ENCODE measurements at regions not wholly inside any gene's neighbourhood (a gene's known extent, or its start where the extent isn't known, plus 50 kb on each side); places are given as distances from the start of the nearest gene placed in this dataset.

DNA sequence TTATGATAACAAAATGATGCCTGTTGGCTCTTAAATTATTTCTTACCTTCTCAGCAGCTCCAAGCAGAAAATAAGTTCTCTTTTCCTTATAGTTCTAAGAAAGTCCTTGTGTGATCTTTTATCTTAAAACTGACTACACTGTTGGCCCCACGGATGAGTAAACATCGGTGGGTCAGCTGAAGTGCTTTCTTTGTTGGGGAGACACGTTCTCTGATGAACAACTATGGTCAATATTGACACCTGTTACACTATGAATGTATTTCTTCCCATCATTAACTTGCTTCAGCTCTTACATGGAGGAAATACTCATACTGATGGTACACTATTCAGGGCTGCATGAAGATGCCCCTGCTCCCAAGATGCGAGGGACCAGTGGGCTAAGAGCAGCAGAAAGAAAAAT is 110.8 kb upstream of the EEA1 start:
- H3K4me3 ChIP-seq (ENCODE audit: low read length), result no peak overlapping the region
- no peak for DNase-seq (ENCODE audit: low read depth, low spot score)

DNA sequence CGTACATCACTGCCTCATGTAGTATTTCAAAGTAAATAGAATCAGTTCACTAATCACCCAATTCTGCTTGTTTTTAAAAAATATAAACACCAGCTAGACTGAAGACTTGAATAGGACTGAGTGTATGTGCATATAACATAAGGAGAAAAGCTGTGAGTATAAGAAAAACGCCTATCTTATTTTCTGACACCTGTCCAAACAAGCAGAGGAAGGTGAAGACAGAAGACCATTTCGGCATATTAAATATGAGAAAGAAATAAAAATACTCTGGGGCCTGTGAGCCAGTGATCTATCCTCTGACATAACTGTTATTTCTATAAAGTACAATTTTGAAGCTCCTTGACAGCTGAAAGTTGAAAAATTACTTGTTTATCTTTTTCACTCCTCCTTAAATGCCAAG is 111.3 kb upstream of the EEA1 start:
- no peak overlapping the region for H3K4me3 ChIP-seq (ENCODE audit: low read length)
- DNase-seq (ENCODE audit: low read depth, low spot score), result no peak

DNA sequence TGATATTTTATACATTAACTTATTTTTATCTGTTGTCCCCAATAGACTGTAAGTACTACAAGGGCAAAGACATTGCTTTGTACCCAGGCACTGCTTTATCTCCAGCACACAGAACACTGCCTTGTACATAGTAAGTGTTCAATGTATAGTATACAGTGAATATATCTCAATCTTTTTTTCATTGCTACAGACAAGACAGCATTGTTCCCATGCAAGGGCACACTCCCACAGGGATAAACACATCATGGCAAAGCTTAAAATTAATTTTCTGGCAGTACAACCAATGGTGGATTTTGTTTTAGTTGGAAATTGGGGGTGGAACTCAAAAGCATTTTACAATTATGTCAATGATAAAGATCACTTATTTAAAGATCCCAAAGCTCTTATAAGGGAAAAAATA is 112.3 kb upstream of the EEA1 start:
- DNase-seq (ENCODE audit: low read depth, low spot score), result no peak
- no peak overlapping the region for H3K4me3 ChIP-seq (ENCODE audit: low read length)

GRCh38 chr12:93042283-93042682 is 113.2 kb upstream of the EEA1 start:
- H3K4me3 ChIP-seq (ENCODE audit: low read length), result no peak overlapping the region
- no peak for DNase-seq (ENCODE audit: low read depth, low spot score)

- no peak for DNase-seq (ENCODE audit: low read depth, low spot score)
- H3K4me3 ChIP-seq (ENCODE audit: low read length), result no peak overlapping the region
These were observed 113.6 kb upstream of the EEA1 start for GRCh38 chr12:93042684-93043083.

DNA sequence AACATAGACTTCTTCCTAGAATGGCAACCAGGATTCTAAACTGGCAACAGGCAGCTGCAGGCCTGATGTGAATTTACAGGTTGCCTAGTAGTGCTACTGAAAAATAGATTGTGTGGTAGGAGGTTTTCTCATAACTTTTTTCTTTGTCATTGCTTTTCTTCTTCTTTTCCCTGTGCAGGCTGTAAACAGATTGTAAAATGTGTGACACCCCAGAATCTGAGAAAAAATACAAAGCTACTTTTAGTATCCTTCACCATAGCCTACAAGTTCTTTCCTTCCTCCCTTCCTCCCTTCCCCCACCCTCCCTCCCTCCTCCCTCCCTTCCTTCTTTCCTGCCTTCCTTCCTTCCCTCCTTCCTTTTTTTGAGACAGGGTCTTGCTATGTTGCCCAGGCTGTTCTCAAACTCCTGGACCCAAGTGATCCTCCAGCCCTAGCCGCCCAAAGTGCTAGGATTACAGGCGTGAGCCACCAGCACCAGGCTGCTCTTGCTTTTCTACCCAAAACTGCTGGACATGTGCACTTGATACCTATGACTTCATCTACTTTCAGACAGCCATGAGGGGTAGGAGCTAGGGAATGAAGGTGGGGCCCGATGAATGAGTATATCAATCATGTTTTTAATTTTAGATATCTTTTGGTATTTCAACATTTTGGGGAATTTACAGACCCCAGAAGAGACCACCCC is 114.2 kb upstream of the EEA1 start:
- DNase-seq (ENCODE audit: low read depth, low spot score), result no peak
- H3K4me3 ChIP-seq (ENCODE audit: low read length), result no peak overlapping the region

GRCh38 chr12:93043877-93044209 is 114.7 kb upstream of the EEA1 start:
- H3K4me3 ChIP-seq (ENCODE audit: low read length), result no peak overlapping the region

GRCh38 chr12:93047118-93047517 is 118.0 kb upstream of the EEA1 start:
- no peak for DNase-seq (ENCODE audit: low read depth, low spot score)
- no peak overlapping the region for H3K4me3 ChIP-seq (ENCODE audit: low read length)

More at GRCh38 chr12:93043877-93044209, 114.7 kb upstream of the EEA1 start:
- no peak for DNase-seq (ENCODE audit: low read depth, low spot score)

GRCh38 chr12:93048656-93049055 is 119.6 kb upstream of the EEA1 start:
- H3K4me3 ChIP-seq (ENCODE audit: low read length), result no peak overlapping the region
- peak; percentile 60 for DNase-seq (ENCODE audit: low read depth, low spot score)

DNA sequence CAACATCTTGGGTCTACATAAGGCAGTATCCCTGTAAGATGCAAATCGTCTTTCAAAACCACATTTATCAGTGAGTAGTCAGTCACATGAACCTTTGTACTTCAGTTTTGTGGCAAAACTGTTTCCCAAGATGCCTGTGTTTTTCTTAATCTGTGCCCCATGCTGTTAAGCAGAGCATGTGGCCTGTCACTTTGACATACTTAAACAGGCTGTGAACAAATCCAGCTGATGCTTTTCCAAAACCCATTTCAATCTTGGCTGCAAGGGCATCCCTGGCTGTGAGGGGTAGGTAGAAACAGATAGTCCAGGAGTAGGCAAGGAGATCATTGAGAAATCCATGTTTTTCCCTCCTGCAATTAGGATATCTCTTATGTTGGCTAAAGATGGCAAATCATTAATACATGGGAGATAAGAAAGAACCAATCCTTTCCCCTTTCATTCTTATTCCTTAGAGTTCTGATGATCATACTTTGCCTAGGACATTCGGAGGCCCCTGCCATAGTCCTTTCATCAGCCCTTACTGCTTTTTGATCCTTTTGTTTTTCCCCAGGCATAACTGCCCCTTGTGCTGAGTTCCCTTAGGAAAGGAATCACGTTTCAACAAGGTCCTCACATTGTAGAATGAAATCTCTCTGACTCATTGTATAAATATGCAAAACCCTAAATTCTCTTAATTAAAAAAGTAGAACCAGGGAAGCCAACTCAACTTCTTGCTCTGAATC is 121.1 kb upstream of the EEA1 start:
- peak; percentile 47 for DNase-seq (ENCODE audit: low read depth, low spot score)
- H3K4me3 ChIP-seq (ENCODE audit: low read length), result no peak overlapping the region

DNA sequence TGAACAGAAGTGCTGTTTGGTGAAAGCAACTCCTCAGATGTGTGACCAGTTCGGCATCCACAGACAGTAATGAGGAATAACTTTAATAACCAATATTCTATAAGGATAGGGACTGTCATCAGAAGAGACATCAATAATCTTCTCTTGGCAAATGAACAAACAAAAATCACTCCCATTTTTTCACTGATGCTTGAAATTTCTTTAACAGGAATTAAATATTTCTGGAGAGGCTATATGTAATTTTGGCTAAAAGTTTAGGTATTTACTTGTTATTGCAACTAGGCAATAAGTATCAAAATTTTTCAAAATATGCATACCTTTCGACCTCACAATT is 121.6 kb upstream of the EEA1 start:
- no peak for DNase-seq (ENCODE audit: low read depth, low spot score)
- H3K4me3 ChIP-seq (ENCODE audit: low read length), result no peak overlapping the region

DNA sequence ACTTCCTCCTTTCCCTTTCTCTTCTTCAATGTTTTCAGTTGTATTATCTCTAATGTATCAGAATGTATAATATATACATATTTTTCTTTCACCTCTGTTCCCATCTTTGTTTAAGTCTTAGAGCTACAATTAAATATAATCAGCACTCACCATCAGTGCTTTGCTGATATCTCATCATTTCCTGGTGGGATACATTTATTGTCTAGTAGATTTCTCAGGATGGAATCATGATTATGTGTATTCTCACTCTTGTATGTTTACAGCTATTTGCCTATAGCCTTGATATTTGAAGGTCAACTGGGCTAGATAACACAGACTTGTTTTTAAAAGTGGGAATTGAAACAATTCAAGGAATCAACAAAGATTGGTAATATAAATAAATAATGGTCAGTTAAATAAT is 124.9 kb upstream of the EEA1 start:
- no peak for DNase-seq (ENCODE audit: low read depth, low spot score)
- H3K4me3 ChIP-seq (ENCODE audit: low read length), result no peak overlapping the region

GRCh38 chr12:93055221-93055620 is 126.1 kb upstream of the EEA1 start:
- no peak for DNase-seq (ENCODE audit: low read depth, low spot score)
- no peak overlapping the region for H3K4me3 ChIP-seq (ENCODE audit: low read length)

DNA sequence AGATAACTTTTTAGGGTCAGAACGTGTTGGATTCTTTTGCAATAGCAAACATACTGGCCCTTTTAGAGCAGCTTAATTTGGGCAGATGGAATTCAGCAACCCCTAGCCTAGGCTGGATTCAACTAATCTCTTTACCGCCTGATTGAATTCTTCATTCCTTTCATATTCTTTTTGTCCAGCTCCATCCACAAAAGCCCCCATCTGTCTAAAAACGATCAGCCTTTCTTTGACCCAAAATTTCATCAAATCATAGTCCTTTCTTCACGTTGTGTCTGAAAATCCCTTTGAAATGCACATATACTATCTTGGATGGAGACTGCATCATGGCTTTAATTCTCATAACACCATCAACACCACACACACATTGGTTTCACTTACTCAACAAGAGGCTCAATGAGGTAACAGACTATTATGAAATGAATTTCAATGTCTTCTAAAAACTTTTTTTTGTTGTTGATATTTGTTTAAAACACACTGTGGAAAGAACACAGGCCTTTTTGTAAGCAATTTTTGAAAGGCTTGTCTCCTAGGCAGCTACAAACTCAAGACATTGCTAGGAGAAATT is 128.0 kb upstream of the EEA1 start:
- no peak for DNase-seq (ENCODE audit: low read depth, low spot score)
- no peak overlapping the region for H3K4me3 ChIP-seq (ENCODE audit: low read length)

DNA sequence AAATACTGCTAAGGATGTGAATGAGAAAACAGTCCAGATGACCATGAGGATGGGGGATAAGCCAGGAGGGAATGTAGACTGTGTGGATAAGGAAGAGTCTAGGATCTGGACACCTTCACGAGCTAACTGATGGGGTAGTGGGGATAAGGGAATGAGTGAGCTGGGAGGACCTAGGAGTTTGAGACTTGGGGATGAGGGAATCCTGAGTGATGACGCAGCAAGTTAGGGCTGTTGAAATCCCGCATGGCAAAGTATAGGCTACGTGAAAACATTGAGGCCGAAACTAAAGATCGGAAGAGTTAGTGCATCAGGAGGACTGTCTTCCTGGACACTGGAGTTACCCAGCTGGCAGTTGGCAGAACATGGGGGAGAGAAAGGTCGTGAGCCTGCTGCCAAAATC is 129.2 kb upstream of the EEA1 start:
- no peak overlapping the region for H3K4me3 ChIP-seq (ENCODE audit: low read length)
- no peak for DNase-seq (ENCODE audit: low read depth, low spot score)

DNA sequence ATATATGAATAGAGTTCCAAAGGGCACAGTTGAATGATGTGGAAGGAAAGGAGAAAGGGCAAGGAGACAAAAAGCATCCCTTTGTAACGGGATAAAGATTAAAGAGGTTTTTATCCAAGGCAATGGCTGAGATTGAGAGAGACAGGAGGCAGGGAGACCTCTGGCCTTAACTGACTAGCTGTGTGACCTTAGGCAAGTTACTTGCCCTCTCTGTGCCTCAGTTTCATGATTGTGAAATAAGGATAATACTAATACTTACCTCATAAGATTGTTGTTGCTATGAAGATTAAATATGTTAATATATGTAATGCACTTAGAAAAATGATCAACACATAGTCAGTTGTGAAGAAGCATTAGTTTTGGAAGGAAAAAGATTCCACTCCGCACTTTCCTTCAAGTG is 130.2 kb upstream of the EEA1 start:
- DNase-seq (ENCODE audit: low read depth, low spot score), result no peak
- H3K4me3 ChIP-seq (ENCODE audit: low read length), result no peak overlapping the region

DNA sequence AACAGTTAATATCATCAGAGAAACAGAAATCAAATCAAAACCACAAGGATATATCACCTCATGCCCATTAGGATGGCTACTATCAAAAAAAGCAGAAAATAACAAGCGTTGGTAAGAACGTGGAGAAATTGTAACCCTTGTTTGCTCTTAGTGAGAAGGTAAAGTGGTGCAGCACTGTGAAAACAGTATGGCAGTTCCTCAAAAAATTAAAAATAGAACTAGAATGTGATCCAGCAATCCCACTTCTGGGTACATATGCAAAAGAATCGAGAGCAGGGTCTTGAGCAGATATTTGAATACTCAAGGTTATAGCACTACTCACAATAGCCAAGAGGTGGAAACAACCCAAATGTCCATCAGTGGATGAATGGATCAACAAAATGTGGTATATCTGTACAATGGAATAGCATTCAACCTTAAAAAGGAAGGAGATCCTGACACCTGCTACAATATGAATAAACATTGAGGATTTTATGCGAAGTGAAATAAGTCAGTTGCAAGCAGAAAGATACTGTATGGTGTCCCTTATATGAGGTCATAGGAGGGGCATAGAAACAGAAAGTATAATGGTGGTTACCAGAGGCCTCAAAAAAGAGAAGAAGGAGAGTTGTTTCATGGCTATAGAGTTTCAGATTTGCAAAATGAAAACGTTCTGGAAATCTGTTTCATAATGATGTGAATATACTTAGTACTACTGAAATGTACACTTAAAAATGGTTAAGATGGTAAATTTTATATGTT is 131.0 kb upstream of the EEA1 start:
- no peak for DNase-seq (ENCODE audit: low read depth, low spot score)
- H3K4me3 ChIP-seq (ENCODE audit: low read length), result no peak overlapping the region

DNA sequence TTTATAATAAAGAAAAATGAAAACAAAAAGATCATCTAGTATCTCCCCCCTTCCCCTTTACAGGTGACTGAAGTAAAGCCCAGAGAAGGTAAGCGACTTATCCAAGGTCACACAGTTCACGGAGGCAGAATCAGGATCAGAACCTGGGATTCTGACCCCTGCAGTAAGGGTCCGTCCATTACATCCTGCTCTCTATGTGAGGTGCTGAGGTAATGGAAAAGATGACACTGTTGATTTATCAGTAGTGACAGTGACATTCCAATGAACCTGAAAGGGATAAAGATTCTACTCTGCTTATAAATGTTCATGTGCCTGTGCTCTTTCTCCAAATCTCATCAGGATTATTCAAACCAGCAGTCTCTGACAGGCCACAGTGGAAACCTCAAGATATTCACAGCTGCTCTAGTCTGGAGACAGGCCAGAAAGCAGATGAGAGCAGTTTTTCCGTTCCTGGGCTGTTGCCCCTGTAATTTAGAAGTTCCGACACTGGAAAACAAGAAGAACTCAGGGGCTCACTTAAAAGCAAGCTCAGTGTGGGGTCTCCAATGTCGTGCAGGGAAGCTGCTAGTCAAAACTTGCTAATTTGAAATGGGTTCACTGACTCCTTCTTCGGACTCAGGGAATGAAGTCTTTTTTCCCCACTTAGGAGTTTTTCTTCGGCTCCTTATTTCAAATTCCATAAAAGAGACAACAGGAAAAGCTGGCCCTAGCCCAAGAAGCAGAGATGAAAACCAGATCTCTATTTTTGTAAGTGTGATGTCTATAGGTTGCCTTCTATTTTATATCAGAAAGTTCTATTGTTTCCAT is 131.8 kb upstream of the EEA1 start:
- no peak for DNase-seq (ENCODE audit: low read depth, low spot score)
- no peak overlapping the region for H3K4me3 ChIP-seq (ENCODE audit: low read length)
